H1 (cell line): ENCODE measurements at regions not wholly inside any gene's neighbourhood (a gene's known extent, or its start where the extent isn't known, plus 50 kb on each side); places are given as distances from the start of the nearest gene placed in this dataset.

Experiments used
- CTCF ChIA-PET: fragments of 300-600 bp; sonication (Branson Sonifier 250); formaldehyde crosslinking; loops from one replicate; lab custom pipeline; 2021; ENCODE audit not compliant: partially characterized antibody; lab: Charles Lee
- POLR2A ChIA-PET: fragments of 300-600 bp; sonication (Branson Sonifier 250); formaldehyde crosslinking; loops from one replicate; lab custom pipeline; 2021; ENCODE audit warnings: inconsistent platforms; ENCODE audit not compliant: partially characterized antibody; lab: Charles Lee
- DNase-seq, 2 experiments: peaks; one replicate each; pipeline versions ENCODE4 v3.0.0 to v3.0.0-alpha.2; 2010 to 2022; ENCODE audit warnings: low spot score in 2 of 2, low read depth in 1 of 2, mixed read lengths in 1 of 2
- FAIRE-seq: peaks from 2 replicates; lab custom pipeline; 2011; peaks lifted over from hg19 to GRCh38; lab: Jason Lieb, UNC
- H2AFZ ChIP-seq: 2 replicates; pipeline ENCODE4 v1.8.1; 2012; ENCODE audit warnings: low read length, inconsistent platforms
- H2AK5ac ChIP-seq: 2 replicates; pipeline ENCODE4 v1.6.1; 2013; ENCODE audit warnings: low read depth, low read length
- H2BK120ac ChIP-seq: replicated peaks from 2 replicates; pipeline ENCODE3; 2013; ENCODE audit warnings: low read depth, low read length, inconsistent platforms
- H2BK12ac ChIP-seq: 2 replicates; pipeline ENCODE4 v1.6.1; 2013; ENCODE audit warnings: low read depth, low read length
- H2BK15ac ChIP-seq: 2 replicates; pipeline ENCODE4 v1.6.1; 2013; ENCODE audit warnings: low read length
- H2BK20ac ChIP-seq: 2 replicates; pipeline ENCODE4 v1.6.1; 2013; ENCODE audit warnings: low read length
- H2BK5ac ChIP-seq: 2 replicates; pipeline ENCODE4 v1.6.1; 2013; ENCODE audit warnings: low read depth, low read length
- H3K14ac ChIP-seq: 2 replicates; pipeline ENCODE4 v1.6.1; 2013; ENCODE audit warnings: inconsistent platforms; ENCODE audit not compliant: insufficient read length
- H3K18ac ChIP-seq: 2 replicates; pipeline ENCODE4 v1.6.1; 2013; ENCODE audit warnings: low read length; ENCODE audit errors: extremely low read depth
- H3K23ac ChIP-seq: 2 replicates; pipeline ENCODE4 v1.6.1; 2013; ENCODE audit warnings: inconsistent platforms; ENCODE audit not compliant: insufficient read length
- H3K23me2 ChIP-seq: 2 replicates; pipeline ENCODE4 v1.6.1; 2013; ENCODE audit warnings: low read depth, low read length
- H3K27ac ChIP-seq: 2 replicates; pipeline ENCODE4 v1.6.1; 2011; ENCODE audit warnings: low read depth, low read length, inconsistent platforms
- H3K27me3 ChIP-seq, 4 experiments: replicated peaks in 1 of 4; 1 replicate in 1 of 4; 2 replicates in 3 of 4; pipeline versions ENCODE4 v1.6.1 to v1.8.1; 2011 to 2013; ENCODE audit warnings: low read length in 3 of 4, mild to moderate bottlenecking in 3 of 4, inconsistent platforms in 2 of 4, mixed read lengths in 2 of 4, moderate library complexity in 1 of 4; ENCODE audit not compliant: control insufficient read depth in 3 of 4, insufficient read depth in 3 of 4; ENCODE audit errors: extremely low read depth in 1 of 4
- H3K36me3 ChIP-seq, 4 experiments: 2 replicates each; pipeline versions ENCODE4 v1.6.1 to v1.8.1; 2011 to 2013; ENCODE audit warnings: mild to moderate bottlenecking in 4 of 4, low read length in 3 of 4, moderate library complexity in 2 of 4, control low read depth in 1 of 4, inconsistent platforms in 1 of 4; ENCODE audit not compliant: insufficient read depth in 4 of 4, control insufficient read depth in 2 of 4
- H3K4ac ChIP-seq: replicated peaks from 2 replicates; pipeline ENCODE3; 2013; ENCODE audit warnings: low read length, low read depth, mixed read lengths, inconsistent platforms; ENCODE audit not compliant: insufficient read length
- H3K4me1 ChIP-seq, 4 experiments: replicated peaks in 1 of 4; 1 replicate in 1 of 4; 2 replicates in 3 of 4; pipeline versions ENCODE4 v1.6.1 to v1.8.1; 2011 to 2013; ENCODE audit warnings: low read length in 3 of 4, inconsistent platforms in 2 of 4, mixed read lengths in 1 of 4; ENCODE audit not compliant: insufficient read depth in 4 of 4, control insufficient read depth in 3 of 4
- H3K4me2 ChIP-seq, 2 experiments: 2 replicates each; pipeline versions ENCODE4 v1.6.1 to v1.8.1; 2011 to 2013; ENCODE audit warnings: low read depth in 2 of 2, low read length in 2 of 2, control low read depth in 1 of 2, inconsistent platforms in 1 of 2, mild to moderate bottlenecking in 1 of 2; ENCODE audit not compliant: insufficient read depth in 1 of 2
- H3K4me3 ChIP-seq, 4 experiments: fragments of 200-600, 300-600 bp in 1 of 4; sonication (generic), shearing (Covaris generic), sonication (Bioruptor Twin) in 1 of 4; 2 replicates each; pipeline versions ENCODE4 v1.5.1 to v1.8.1; 2011 to 2016; ENCODE audit warnings: low read length in 4 of 4, low read depth in 3 of 4, control low read depth in 2 of 4, inconsistent platforms in 2 of 4, mild to moderate bottlenecking in 2 of 4, mixed read lengths in 1 of 4, moderate library complexity in 1 of 4; ENCODE audit not compliant: insufficient read depth in 2 of 4; ENCODE audit errors: extremely low read depth in 1 of 4
- H3K56ac ChIP-seq: replicated peaks from 2 replicates; pipeline ENCODE3; 2013; ENCODE audit warnings: low read depth, mild to moderate bottlenecking, mixed read lengths, low read length, inconsistent platforms; ENCODE audit not compliant: insufficient read length
- H3K79me1 ChIP-seq: 2 replicates; pipeline ENCODE4 v1.6.1; 2013; ENCODE audit warnings: low read depth, low read length, control low read depth
- H3K79me2 ChIP-seq, 2 experiments: 2 replicates each; pipeline versions ENCODE4 v1.6.1 to v1.8.1; 2012 to 2013; ENCODE audit warnings: low read length in 2 of 2, mild to moderate bottlenecking in 2 of 2, inconsistent platforms in 1 of 2; ENCODE audit not compliant: insufficient read depth in 2 of 2, control insufficient read depth in 1 of 2
- H3K9ac ChIP-seq, 4 experiments: replicated peaks in 1 of 4; 1 replicate in 1 of 4; 2 replicates in 3 of 4; pipeline versions ENCODE4 v1.6.1 to v1.8.1; 2011 to 2013; ENCODE audit warnings: low read depth in 3 of 4, low read length in 3 of 4, control low read depth in 2 of 4, mild to moderate bottlenecking in 2 of 4, moderate library complexity in 2 of 4, inconsistent platforms in 1 of 4; ENCODE audit errors: extremely low read depth in 1 of 4
- H3K9me3 ChIP-seq, 2 experiments: 2 replicates each; pipeline versions ENCODE4 v1.6.1 to v1.8.1; 2012 to 2013; ENCODE audit warnings: mild to moderate bottlenecking in 2 of 2, moderate library complexity in 2 of 2, control low read depth in 1 of 2, inconsistent platforms in 1 of 2, low read depth in 1 of 2, low read length in 1 of 2, mixed read lengths in 1 of 2; ENCODE audit not compliant: insufficient read depth in 2 of 2
- H4K20me1 ChIP-seq, 2 experiments: replicated peaks in 1 of 2; 2 replicates each; pipeline versions ENCODE3 to v1.8.1; 2011 to 2013; ENCODE audit warnings: inconsistent platforms in 2 of 2, low read length in 2 of 2, mild to moderate bottlenecking in 1 of 2; ENCODE audit not compliant: insufficient read depth in 2 of 2, control insufficient read depth in 1 of 2
- H4K5ac ChIP-seq: 2 replicates; pipeline ENCODE4 v1.6.1; 2013; ENCODE audit warnings: low read length, low read depth, mixed read lengths, inconsistent platforms; ENCODE audit not compliant: insufficient read length
- H4K8ac ChIP-seq: 2 replicates; pipeline ENCODE4 v1.8.0; 2013; ENCODE audit warnings: mild to moderate bottlenecking, moderate library complexity, low read length, inconsistent platforms; ENCODE audit not compliant: insufficient read depth; ENCODE audit errors: extremely low read depth
- H4K91ac ChIP-seq: replicated peaks from 2 replicates; pipeline ENCODE3; 2013; ENCODE audit warnings: low read length, mixed read lengths, inconsistent platforms; ENCODE audit not compliant: insufficient read length
- EZH2 ChIP-seq: fragments of 200-600 bp; sonication (generic); IDR thresholded peaks from 2 replicates; pipeline ENCODE4 v1.7.1; 2012; ENCODE audit warnings: low read depth, mild to moderate bottlenecking, moderate library complexity, low read length, inconsistent platforms; ENCODE audit not compliant: severe bottlenecking
- SUZ12 ChIP-seq: fragments of 200-600 bp; sonication (generic); IDR thresholded peaks from 2 replicates; pipeline ENCODE4 v1.6.1; 2012; ENCODE audit warnings: mild to moderate bottlenecking, inconsistent platforms, low read length, moderate library complexity, mixed read lengths
- YY1 ChIP-seq: IDR thresholded peaks from 2 replicates; pipeline ENCODE4 v1.6.1; 2011; ENCODE audit warnings: low read depth, mild to moderate bottlenecking, low read length
- WGBS, 2 experiments: shearing (Covaris generic) in 1 of 2; methylation state at CpG; one replicate each; pipeline versions ENCODE4 v1.1.6 to v1.1.7; 2013 to 2015; ENCODE audit warnings: low lambda C conversion rate in 2 of 2, mixed read lengths in 2 of 2, inconsistent platforms in 1 of 2, low coverage in 1 of 2, missing lambda C conversion rate in 1 of 2; ENCODE audit not compliant: insufficient replicate concordance in 2 of 2, insufficient coverage in 1 of 2, insufficient read length in 1 of 2; ENCODE audit errors: extremely low coverage in 1 of 2, missing lambda C conversion rate in 1 of 2; 5-methylcytosine and 5-hydroxymethylcytosine counted together

- H3K4me2 ChIP-seq = peak overlapping the region; percentile 64 to 93
- no peak overlapping the region for H2AK5ac ChIP-seq
- H3K4ac ChIP-seq = no peak overlapping the region
- H2AFZ ChIP-seq = no peak overlapping the region
- no peak overlapping the region for H3K27ac ChIP-seq
- no peaks in the 10 kb centered on the region for H3K36me3 ChIP-seq
- peaks cover 11% of the 10 kb centered on the region; the same call in 1 of the 2 replicates for H3K23me2 ChIP-seq
- no peak overlapping the region for H4K5ac ChIP-seq
- H3K27me3 ChIP-seq = peaks cover 0 to 10% (median 8%) of the 10 kb centered on the region in 4 experiments; a peak in 5 of 7 replicates
- H3K79me2 ChIP-seq = no peaks in the 10 kb centered on the region
- H2BK5ac ChIP-seq = no peak overlapping the region
- FAIRE-seq = peak; percentile 7
- TF ChIP-seq EZH2 (peak; percentile 9), SUZ12 (peak; percentile 19; the same call in 1 of the 2 replicates), YY1 (no peak)
- no peak overlapping the region for H2BK12ac ChIP-seq
- no peak overlapping the region for H4K91ac ChIP-seq
- H4K8ac ChIP-seq = no peak overlapping the region
- no peaks in the 10 kb centered on the region for H3K9me3 ChIP-seq
- 25% methylated on average over 5 of the region's 5 CpGs; no CpG with 5 or more reads in 1 of the 2 experiments for WGBS, 2 experiments
- no peaks in the 10 kb centered on the region for H3K79me1 ChIP-seq
- H3K23ac ChIP-seq = no peak overlapping the region
- POLR2A ChIA-PET = no interaction called here
- H3K4me3 ChIP-seq = peak overlapping the region in 2 of 4 experiments; percentile 47 to 61; a peak in 6 of 8 replicates
- CTCF ChIA-PET = interaction anchor here (1.0 to 3.1 kb wide), 12 partner anchors 9 to 114 kb away, joined by 3 to 21 read pairs (median 4); no protein-coding TSS in a partner anchor
- H4K20me1 ChIP-seq = no peaks in the 10 kb centered on the region
- peaks cover 0 to 4% (median 2%) of the 10 kb centered on the region in 4 experiments; a peak in 6 of 7 replicates for H3K4me1 ChIP-seq
- H2BK120ac ChIP-seq = no peak overlapping the region
- H3K18ac ChIP-seq = no peak overlapping the region
- H3K9ac ChIP-seq = no peak overlapping the region
- H3K14ac ChIP-seq = no peak overlapping the region
- DNase-seq = no peak
- no peak overlapping the region for H3K56ac ChIP-seq
- H2BK20ac ChIP-seq = no peak overlapping the region
- H2BK15ac ChIP-seq = no peak overlapping the region
Measured at GRCh38 chr15:98547275-98547674, 101.1 kb upstream of the IGF1R start.
